ENCODE measurements at regions not wholly inside any gene's neighbourhood (a gene's known extent, or its start where the extent isn't known, plus 50 kb on each side); places are given as distances from the start of the nearest gene placed in this dataset.

GRCh38 chr7:115127399-115128021 is 205.6 kb downstream of the MDFIC start:
- no peak for DNase-seq (ENCODE audit: low spot score)

- DNase-seq (ENCODE audit: low spot score) = no peak
These were observed 203.9 kb downstream of the MDFIC start for GRCh38 chr7:115125750-115126149.

- DNase-seq (ENCODE audit: low spot score) = no peak
These were observed 203.4 kb downstream of the MDFIC start for GRCh38 chr7:115125312-115125711.

GRCh38 chr7:115124409-115124939 is 202.6 kb downstream of the MDFIC start:
- no peak for DNase-seq (ENCODE audit: low spot score)

- DNase-seq (ENCODE audit: low spot score) = no peak
These were observed 201.5 kb downstream of the MDFIC start for GRCh38 chr7:115123441-115123840.

GRCh38 chr7:115122388-115122787 is 200.5 kb downstream of the MDFIC start:
- DNase-seq (ENCODE audit: low spot score) = no peak

DNA sequence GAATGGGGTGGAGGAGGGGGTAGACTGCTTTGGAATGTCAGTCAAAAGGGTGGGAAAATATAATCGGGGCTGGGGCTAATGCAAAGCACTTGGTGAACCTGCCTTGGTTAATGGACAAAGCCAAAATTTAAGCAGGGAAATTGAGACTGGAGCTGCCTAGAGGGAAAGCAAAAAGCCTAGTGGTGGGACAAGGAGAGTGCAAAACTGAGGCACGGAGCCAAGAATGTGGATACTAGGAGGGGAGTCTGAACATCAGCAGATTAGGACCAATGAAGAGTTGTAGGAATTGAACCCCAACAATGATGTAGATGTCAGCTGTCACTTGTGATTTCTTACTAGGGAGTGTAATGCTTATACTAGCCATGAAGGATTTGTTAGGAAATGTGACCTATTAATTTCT is 195.9 kb downstream of the MDFIC start:
- DNase-seq (ENCODE audit: low spot score) = no peak

DNA sequence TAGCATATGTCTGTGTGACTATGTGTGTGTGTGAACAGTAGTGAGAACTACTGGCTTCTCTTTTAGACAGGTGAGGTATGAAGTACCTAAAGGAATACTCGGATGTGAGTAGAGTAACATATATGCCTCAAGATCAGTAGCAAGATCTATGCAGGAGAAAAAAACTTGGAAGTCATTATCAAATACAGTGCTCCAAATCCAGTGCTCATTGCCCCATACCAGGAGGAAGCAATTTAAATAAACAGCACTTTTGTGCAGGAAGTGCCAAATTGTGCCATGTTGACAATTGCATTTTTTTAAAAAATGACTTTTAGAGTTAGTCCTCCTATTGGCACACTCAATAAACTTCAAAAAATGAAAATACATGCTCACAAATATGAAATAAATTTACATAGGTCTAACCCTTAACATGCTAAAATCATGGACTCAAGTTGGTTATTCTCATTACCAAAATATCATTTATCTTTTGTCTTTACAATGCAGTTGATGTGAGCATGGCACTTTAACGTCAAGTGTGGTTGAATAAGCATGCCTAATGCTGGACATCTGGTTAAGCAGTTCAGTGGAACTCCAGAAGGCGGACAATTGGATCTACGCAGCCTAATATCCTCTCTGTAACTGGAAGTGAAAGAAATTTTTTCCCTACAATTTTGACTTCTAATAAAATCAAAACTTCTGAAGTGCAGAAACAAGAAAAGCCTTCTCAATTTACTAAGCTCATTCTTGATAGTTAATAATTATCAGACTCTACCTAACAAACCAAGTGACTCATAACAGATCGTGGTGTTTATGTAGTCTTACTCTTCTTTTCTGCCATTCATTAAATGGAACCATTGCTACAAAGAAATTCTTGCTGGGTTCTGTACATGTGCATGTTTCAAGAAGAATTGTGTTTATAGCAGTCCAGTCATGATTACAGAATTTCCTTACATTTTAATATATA is 195.2 kb downstream of the MDFIC start:
- DNase-seq (ENCODE audit: low spot score) = no peak

DNA sequence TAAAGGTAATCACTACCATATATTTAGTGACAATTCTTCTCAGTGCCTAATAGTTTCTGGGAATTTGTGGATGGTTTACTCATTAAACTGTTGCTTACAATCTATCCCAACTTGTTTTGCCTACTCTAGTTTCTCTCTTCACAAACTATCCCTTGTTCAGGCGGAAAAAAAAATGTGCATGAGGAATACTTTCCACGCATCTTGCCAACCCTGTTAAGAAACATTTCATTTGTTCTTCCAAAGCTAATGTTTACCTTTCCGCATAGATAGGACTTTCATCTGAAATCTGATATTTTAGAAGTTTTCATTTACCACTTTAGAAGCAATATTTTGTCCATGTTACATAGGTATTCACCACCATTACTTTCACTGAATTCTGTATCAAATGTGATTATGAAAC is 191.9 kb downstream of the MDFIC start:
- no peak for DNase-seq (ENCODE audit: low spot score)

GRCh38 chr7:115113131-115113530 is 191.2 kb downstream of the MDFIC start:
- no peak for DNase-seq (ENCODE audit: low spot score)

DNA sequence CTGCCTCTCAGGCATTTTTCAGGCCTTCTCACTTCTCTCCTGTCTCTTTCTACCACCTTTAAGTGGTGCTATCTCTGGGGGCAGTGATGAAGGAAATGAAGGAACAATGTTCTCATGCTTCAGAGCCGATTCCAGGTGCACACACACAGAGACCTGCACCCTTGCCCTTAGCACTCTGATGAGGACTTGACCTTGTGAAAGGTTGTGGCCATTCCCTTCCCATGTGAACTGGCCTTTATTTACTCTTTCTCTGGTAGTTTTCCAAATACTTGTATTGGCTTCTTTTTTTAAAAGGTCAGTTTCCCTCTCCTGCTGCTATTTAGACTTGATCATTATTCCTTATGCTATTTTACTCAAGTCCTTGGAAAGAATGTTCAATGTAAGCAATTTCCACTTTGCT is 188.6 kb downstream of the MDFIC start:
- no peak for DNase-seq (ENCODE audit: low spot score)

DNA sequence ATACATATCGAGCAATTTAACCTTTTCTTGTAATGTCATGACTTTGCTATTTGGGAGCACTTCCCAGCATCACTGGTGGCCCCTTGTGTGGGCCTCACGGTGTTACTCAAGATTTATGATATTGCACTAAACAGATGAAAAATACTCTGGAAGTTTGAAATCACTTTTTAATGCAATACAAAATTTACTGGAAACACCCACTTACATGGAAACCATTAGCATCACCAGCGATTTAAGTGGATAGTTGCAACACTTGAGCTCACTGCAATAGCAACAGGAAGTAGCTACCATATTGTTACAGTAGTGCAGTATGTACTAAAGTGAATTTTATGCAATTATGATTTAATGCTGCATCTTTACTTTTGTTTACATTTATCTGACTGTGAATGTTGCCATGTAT is 184.4 kb downstream of the MDFIC start:
- DNase-seq (ENCODE audit: low spot score) = no peak

DNA sequence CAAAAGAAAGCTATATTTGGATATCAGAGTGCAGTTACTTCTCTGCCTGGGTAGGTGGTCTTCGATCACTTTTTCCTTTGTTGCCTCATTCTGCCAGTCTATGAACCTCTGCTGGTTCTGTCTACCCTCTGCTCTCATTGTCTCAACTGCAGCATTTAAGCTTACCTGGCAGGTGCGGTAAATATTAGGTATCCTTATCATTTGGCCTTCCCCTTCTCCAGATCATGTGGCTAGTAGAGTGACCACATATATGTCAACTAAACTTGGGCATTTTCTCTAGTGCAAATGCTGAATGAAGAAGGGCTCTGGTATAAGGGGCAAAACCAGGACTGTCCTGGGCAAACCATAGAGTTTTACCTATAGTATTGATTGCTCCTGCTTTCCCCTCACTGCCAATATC is 180.8 kb downstream of the MDFIC start:
- no peak for DNase-seq (ENCODE audit: low spot score)

GRCh38 chr7:115101199-115101598 is 179.3 kb downstream of the MDFIC start:
- no peak for DNase-seq (ENCODE audit: low spot score)

GRCh38 chr7:115099906-115100305 is 178.0 kb downstream of the MDFIC start:
- DNase-seq (ENCODE audit: low spot score) = no peak

- DNase-seq (ENCODE audit: low spot score) = no peak
These were observed 175.3 kb downstream of the MDFIC start for GRCh38 chr7:115097175-115097671.

GRCh38 chr7:115096262-115096661 is 174.4 kb downstream of the MDFIC start:
- DNase-seq (ENCODE audit: low spot score) = no peak

- DNase-seq (ENCODE audit: low spot score) = no peak
These were observed 172.3 kb downstream of the MDFIC start for GRCh38 chr7:115094163-115094562.

- no peak for DNase-seq (ENCODE audit: low spot score)
These were observed 167.0 kb downstream of the MDFIC start for GRCh38 chr7:115088893-115089292.

GRCh38 chr7:115087437-115087836 is 165.5 kb downstream of the MDFIC start:
- DNase-seq (ENCODE audit: low spot score) = no peak

- no peak for DNase-seq (ENCODE audit: low spot score)
These were observed 164.4 kb downstream of the MDFIC start for GRCh38 chr7:115086146-115086841.

DNA sequence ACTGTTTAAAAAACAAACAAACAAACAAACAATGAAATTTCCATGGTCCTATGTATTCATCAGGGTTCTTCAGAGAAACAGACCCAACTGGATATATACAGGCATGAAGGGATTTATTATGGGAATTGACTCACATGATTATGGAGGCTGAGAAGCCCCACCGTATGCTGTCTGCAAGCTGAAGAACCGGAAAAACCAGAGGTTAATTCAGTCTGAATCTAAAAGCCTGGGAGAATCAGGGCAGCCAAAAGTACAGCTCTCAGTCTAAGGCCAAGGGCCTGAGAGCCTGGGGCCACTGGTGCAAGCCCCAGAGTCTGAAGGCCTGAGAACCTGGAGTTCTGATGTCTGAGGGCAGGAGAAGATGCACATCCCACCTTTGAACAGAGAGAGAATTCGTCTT is 163.5 kb downstream of the MDFIC start:
- no peak for DNase-seq (ENCODE audit: low spot score)
